Glutamatergic neuron (in vitro differentiated cells): ENCODE measurements at regions not wholly inside any gene's neighbourhood (a gene's known extent, or its start where the extent isn't known, plus 50 kb on each side); places are given as distances from the start of the nearest gene placed in this dataset.

Experiments used
- DNase-seq: peaks from one replicate; pipeline ENCODE4 v3.0.0; 2022
- H3K27ac Mint-ChIP-seq: one replicate; pipeline ENCODE4 v1.8.0; 2020; ENCODE audit warnings: mild to moderate bottlenecking, mixed read lengths, inconsistent platforms; ENCODE audit not compliant: unreplicated experiment
- H3K27me3 Mint-ChIP-seq: one replicate; pipeline ENCODE4 v1.8.0; 2020; ENCODE audit warnings: mild to moderate bottlenecking, moderate library complexity, mixed read lengths, inconsistent platforms; ENCODE audit not compliant: unreplicated experiment
- H3K36me3 Mint-ChIP-seq: one replicate; pipeline ENCODE4 v1.8.0; 2020; ENCODE audit warnings: mild to moderate bottlenecking, mixed read lengths, inconsistent platforms; ENCODE audit not compliant: unreplicated experiment
- H3K4me1 Mint-ChIP-seq: one replicate; pipeline ENCODE4 v1.8.0; 2020; ENCODE audit warnings: mild to moderate bottlenecking, low read depth, mixed read lengths, inconsistent platforms; ENCODE audit not compliant: unreplicated experiment
- H3K4me3 Mint-ChIP-seq: one replicate; pipeline ENCODE4 v1.8.0; 2020; ENCODE audit warnings: mild to moderate bottlenecking, mixed read lengths, inconsistent platforms; ENCODE audit not compliant: unreplicated experiment
- H3K9me3 Mint-ChIP-seq: one replicate; pipeline ENCODE4 v1.8.0; 2020; ENCODE audit warnings: mild to moderate bottlenecking, moderate library complexity, mixed read lengths, inconsistent platforms; ENCODE audit not compliant: unreplicated experiment
- TF ChIP-seq, protein P1 (sequence below): fragments of 200-600 bp; sonication (generic); IDR thresholded peaks from one replicate; pipeline ENCODE4 v1.5.0; 2021; ENCODE audit not compliant: partially characterized antibody, unreplicated experiment

DNA sequence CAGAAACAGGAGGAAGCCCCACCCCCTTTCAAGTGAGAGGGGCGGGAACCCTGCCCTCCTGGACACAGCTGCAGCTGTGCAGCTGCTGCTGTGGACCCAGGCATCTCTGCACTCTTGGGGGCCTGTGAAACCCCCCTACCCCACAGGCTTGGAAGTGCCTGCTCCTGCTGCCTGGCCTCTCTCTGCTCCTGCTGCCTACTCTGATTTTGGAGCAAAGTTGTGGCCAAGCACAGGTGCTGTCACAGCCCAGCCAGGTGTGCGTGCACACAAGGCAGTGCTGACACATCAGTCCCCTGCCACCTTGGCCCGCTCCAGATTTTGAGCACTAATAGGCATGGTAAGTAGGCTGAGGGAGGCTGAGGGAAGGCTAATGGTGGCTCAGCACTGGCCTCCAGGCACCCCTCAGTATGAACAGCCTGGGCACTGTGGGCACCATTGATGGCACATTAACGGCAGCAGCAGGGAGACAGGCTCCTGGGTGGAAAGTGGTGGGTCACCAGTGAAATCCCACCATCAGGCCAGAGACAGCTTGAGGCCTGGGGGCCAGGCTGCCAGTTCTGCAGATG, 890.9 kb downstream of the GBE1 start:
- DNase-seq, result no peak
- H3K4me1 Mint-ChIP-seq, result no peaks in the 10 kb centered on the region
- H3K9me3 Mint-ChIP-seq, result peaks cover 5% of the 10 kb centered on the region
- peaks cover 5% of the 10 kb centered on the region for H3K36me3 Mint-ChIP-seq
- H3K27ac Mint-ChIP-seq, result no peak overlapping the region
- peaks cover 2% of the 10 kb centered on the region for H3K27me3 Mint-ChIP-seq
- TF ChIP-seq, protein P1, sequence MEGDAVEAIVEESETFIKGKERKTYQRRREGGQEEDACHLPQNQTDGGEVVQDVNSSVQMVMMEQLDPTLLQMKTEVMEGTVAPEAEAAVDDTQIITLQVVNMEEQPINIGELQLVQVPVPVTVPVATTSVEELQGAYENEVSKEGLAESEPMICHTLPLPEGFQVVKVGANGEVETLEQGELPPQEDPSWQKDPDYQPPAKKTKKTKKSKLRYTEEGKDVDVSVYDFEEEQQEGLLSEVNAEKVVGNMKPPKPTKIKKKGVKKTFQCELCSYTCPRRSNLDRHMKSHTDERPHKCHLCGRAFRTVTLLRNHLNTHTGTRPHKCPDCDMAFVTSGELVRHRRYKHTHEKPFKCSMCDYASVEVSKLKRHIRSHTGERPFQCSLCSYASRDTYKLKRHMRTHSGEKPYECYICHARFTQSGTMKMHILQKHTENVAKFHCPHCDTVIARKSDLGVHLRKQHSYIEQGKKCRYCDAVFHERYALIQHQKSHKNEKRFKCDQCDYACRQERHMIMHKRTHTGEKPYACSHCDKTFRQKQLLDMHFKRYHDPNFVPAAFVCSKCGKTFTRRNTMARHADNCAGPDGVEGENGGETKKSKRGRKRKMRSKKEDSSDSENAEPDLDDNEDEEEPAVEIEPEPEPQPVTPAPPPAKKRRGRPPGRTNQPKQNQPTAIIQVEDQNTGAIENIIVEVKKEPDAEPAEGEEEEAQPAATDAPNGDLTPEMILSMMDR, result no peak
- H3K4me3 Mint-ChIP-seq, result no peak overlapping the region

DNA sequence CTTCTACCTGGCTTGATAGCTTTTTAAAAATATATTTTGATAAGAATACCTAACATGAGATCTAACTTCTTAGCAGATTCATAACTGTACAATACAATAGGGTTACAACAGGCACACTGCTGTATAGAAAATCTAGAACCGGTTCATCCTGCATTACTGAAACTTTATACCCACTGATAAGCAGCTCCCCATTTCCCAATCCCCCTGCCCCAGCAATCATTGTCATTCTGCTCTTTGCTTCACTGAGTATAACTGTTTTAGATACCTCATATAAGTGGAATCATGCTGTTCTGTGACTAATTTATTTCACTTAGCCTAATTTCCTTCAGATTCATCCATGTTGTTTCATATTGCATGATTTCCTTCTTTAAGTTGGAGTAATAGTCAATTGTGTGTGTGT, 906.0 kb downstream of the GBE1 start:
- TF ChIP-seq, protein P1, result no peak
- Mint-ChIP-seq H3K27ac (no peak overlapping the region), H3K27me3 (peaks cover 1% of the 10 kb centered on the region), H3K9me3 (no peaks in the 10 kb centered on the region), H3K4me1 (no peaks in the 10 kb centered on the region), H3K4me3 (no peak overlapping the region), H3K36me3 (no peaks in the 10 kb centered on the region)
- DNase-seq, result no peak

DNA sequence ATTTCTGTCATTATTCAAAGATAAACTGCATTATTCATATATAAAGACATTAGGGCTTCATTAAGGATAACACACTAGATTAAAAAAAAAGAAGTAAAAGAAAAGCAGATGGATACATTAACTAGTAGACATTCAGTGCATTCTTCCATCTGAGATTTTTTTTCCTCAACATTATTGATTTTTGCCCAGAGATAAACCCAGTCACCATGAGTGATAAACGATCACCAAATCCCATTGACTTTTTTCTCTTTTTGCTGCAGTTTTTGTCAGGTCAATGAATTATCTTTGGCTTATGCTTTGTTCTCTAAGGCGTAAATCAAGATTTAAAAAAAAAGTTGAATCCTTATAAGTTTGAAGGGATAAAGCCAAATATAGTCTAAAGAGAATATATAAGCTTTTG, 925.0 kb downstream of the GBE1 start:
- TF ChIP-seq, protein P1, result no peak

DNA sequence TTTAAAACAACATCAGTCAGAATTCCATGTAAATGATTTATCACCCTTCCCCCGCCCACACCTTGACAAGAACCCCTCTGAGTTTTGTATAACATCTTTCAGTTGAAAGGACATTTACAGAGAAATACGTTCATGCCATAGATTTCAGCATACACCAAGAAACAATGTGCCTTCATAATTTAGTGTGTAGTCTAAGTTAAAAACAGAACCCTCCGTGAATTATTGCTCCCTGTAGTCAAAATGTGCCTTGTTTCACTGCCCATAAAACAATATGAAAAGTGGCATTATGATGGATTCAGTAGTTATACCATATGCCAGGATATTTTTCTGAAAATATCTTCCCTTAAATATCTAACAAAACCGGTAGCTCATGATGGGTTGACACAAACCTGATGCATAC, 953.9 kb downstream of the GBE1 start:
- H3K27ac Mint-ChIP-seq, result no peak overlapping the region
- no peaks in the 10 kb centered on the region for H3K4me1 Mint-ChIP-seq
- H3K9me3 Mint-ChIP-seq, result no peaks in the 10 kb centered on the region
- no peak for DNase-seq
- H3K36me3 Mint-ChIP-seq, result no peaks in the 10 kb centered on the region
- H3K27me3 Mint-ChIP-seq, result no peaks in the 10 kb centered on the region
- TF ChIP-seq, protein P1, result no peak
- H3K4me3 Mint-ChIP-seq, result no peak overlapping the region

More for the DNA sequence above, 925.0 kb downstream of the GBE1 start:
- Mint-ChIP-seq H3K9me3 (no peaks in the 10 kb centered on the region), H3K27me3 (peaks cover 2% of the 10 kb centered on the region), H3K36me3 (no peaks in the 10 kb centered on the region), H3K27ac (no peak overlapping the region), H3K4me3 (no peak overlapping the region), H3K4me1 (no peaks in the 10 kb centered on the region)
- DNase-seq, result no peak

DNA sequence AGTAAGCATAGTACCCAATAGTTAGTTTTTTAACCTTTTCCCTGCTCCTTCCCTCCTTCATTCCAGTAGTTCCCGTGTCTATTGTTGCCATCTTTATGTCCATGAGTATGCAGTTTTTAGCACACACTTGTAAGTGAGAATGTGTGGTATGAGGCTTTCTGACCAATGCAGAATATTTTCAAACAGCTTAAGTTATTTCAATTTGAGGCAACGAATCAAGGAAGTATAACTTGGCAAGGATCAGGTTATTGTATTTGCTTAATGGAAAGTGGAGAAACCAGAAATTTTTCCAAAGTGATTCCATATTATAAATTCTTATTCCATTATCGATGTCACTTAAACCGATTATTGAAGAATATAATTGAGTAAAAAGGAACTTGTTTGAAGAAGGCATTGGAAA, 954.8 kb downstream of the GBE1 start:
- no peak overlapping the region for H3K4me3 Mint-ChIP-seq
- TF ChIP-seq, protein P1, result no peak
- no peaks in the 10 kb centered on the region for H3K27me3 Mint-ChIP-seq

More for the DNA sequence above, 954.8 kb downstream of the GBE1 start:
- Mint-ChIP-seq H3K4me1 (no peaks in the 10 kb centered on the region), H3K27ac (no peak overlapping the region), H3K9me3 (no peaks in the 10 kb centered on the region), H3K36me3 (no peaks in the 10 kb centered on the region)
- DNase-seq, result no peak
